NAMALWA (cell line): ENCODE measurements at regions not wholly inside any gene's neighbourhood (a gene's known extent, or its start where the extent isn't known, plus 50 kb on each side); places are given as distances from the start of the nearest gene placed in this dataset.
A peak's percentile ranks its signal among the peaks of the same experiment; 100 is the strongest.

ENCODE experiments used
- DNase-seq: peaks from one replicate; pipeline ENCODE4 v3.0.0-alpha.2; 2015; ENCODE audit warnings: low spot score

- no peak for DNase-seq
Observed at GRCh38 chr19:28841531-28841930, 371.4 kb downstream of the UQCRFS1 start.

- no peak for DNase-seq
Observed at GRCh38 chr19:28840891-28841290, 372.1 kb downstream of the UQCRFS1 start.

- DNase-seq: no peak
Observed at GRCh38 chr19:28839455-28839854, 373.5 kb downstream of the UQCRFS1 start.

GRCh38 chr19:28838909-28839308 is 374.0 kb downstream of the UQCRFS1 start:
- no peak for DNase-seq

GRCh38 chr19:28836421-28836820 is 376.5 kb downstream of the UQCRFS1 start:
- DNase-seq: no peak

GRCh38 chr19:28834996-28835395 is 378.0 kb downstream of the UQCRFS1 start:
- no peak for DNase-seq

- DNase-seq: no peak
Observed at GRCh38 chr19:28831462-28831861, 381.5 kb downstream of the UQCRFS1 start.

- DNase-seq: no peak
Observed at GRCh38 chr19:28829762-28830161, 383.2 kb downstream of the UQCRFS1 start.

- DNase-seq: no peak
Observed at GRCh38 chr19:28829359-28829758, 383.6 kb downstream of the UQCRFS1 start.

GRCh38 chr19:28828276-28828870 is 384.6 kb downstream of the UQCRFS1 start:
- DNase-seq: no peak

- DNase-seq: no peak
Observed at GRCh38 chr19:28827382-28827781, 385.6 kb downstream of the UQCRFS1 start.

- no peak for DNase-seq
Observed at GRCh38 chr19:28823338-28823961, 389.5 kb downstream of the UQCRFS1 start.

- DNase-seq: no peak
Observed at GRCh38 chr19:28820289-28820688, 392.7 kb downstream of the UQCRFS1 start.

- DNase-seq: no peak
Observed at GRCh38 chr19:28815257-28815656, 397.7 kb downstream of the UQCRFS1 start.

- DNase-seq: no peak
Observed at GRCh38 chr19:28794301-28794700, 418.6 kb downstream of the UQCRFS1 start.

GRCh38 chr19:28793391-28794168 is 419.4 kb downstream of the UQCRFS1 start:
- no peak for DNase-seq

- no peak for DNase-seq
Observed at GRCh38 chr19:28785971-28786370, 427.0 kb downstream of the UQCRFS1 start.

GRCh38 chr19:28764066-28764465 is 448.9 kb downstream of the UQCRFS1 start:
- no peak for DNase-seq

- DNase-seq: no peak
Observed at GRCh38 chr19:28746478-28746877, 466.5 kb downstream of the UQCRFS1 start.

- DNase-seq: no peak
Observed at GRCh38 chr19:28744943-28745342, 468.0 kb downstream of the UQCRFS1 start.

- no peak for DNase-seq
Observed at GRCh38 chr19:28744014-28744413, 468.9 kb downstream of the UQCRFS1 start.

GRCh38 chr19:28737021-28737895 is 475.7 kb downstream of the UQCRFS1 start:
- DNase-seq: peak; percentile 72
